H1 (cell line): ENCODE measurements at regions not wholly inside any gene's neighbourhood (a gene's known extent, or its start where the extent isn't known, plus 50 kb on each side); places are given as distances from the start of the nearest gene placed in this dataset.

Experiments used
- BRCA1 ChIP-seq: IDR thresholded peaks from 2 replicates; pipeline ENCODE4 v1.6.1; 2012; ENCODE audit warnings: low read depth, low read length, improper control_type of control experiment
- CREB1 ChIP-seq: IDR thresholded peaks from 2 replicates; pipeline ENCODE4 v1.6.1; 2012; ENCODE audit warnings: inconsistent platforms
- RNF2 ChIP-seq: fragments of 200-900, 300-1000 bp; sonication (generic); IDR thresholded peaks from 2 replicates; pipeline ENCODE4 v1.7.1; 2016; ENCODE audit warnings: borderline replicate concordance, low read depth, mild to moderate bottlenecking, antibody characterized with exemption, low read length; ENCODE audit not compliant: poor library complexity, severe bottlenecking; ENCODE audit errors: missing control alignments
- TAF1 ChIP-seq: IDR thresholded peaks from 2 replicates; pipeline ENCODE4 v1.6.1; 2011; ENCODE audit warnings: mild to moderate bottlenecking, low read depth, low read length
- TF ChIP-seq, protein P1 (sequence below): IDR thresholded peaks from 2 replicates; pipeline ENCODE4 v1.6.1; 2011; ENCODE audit warnings: low read length, improper control_type of control experiment

DNA sequence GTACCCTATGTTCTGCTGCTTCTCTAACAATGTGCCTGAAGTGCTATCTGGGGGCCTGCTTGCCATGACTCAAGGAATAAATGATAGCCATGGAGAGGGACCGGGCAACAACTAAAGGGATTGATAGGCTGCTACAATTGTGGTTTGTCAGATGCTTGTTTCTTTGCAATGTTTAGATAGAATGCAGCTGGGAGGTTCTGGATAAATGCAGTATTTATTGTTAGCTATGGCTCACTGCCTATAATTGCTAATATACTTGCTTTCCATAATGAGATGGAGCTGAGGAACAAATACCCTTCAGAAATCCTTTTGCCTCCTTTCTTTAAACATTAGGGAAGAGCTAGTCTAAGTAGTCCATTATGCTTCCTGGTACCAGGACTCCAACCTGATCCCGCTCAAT, 575.2 kb upstream of the SYNCRIP start (continued):
- TF ChIP-seq RNF2 (no peak), TAF1 (no peak), BRCA1 (no peak), CREB1 (no peak)
- TF ChIP-seq, protein P1, sequence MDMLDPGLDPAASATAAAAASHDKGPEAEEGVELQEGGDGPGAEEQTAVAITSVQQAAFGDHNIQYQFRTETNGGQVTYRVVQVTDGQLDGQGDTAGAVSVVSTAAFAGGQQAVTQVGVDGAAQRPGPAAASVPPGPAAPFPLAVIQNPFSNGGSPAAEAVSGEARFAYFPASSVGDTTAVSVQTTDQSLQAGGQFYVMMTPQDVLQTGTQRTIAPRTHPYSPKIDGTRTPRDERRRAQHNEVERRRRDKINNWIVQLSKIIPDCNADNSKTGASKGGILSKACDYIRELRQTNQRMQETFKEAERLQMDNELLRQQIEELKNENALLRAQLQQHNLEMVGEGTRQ, result no peak
